Stimulated activated CD8-positive, alpha-beta memory T cell treated with anti-CD3 and anti-CD28 coated beads, Interleukin-15, amount 100 ng/mL, for 24 hours (primary cell): ENCODE measurements at regions not wholly inside any gene's neighbourhood (a gene's known extent, or its start where the extent isn't known, plus 50 kb on each side); places are given as distances from the start of the nearest gene placed in this dataset.
"Not testable (repeated sequence)": the region's sequence is repeated elsewhere in the genome, so short reads cannot be mapped to it uniquely, and the experiment has no call there.

ENCODE experiments used
- DNase-seq: peaks from one replicate; pipeline ENCODE4 v3.0.0-alpha.2; 2020; ENCODE audit warnings: low read depth

DNA sequence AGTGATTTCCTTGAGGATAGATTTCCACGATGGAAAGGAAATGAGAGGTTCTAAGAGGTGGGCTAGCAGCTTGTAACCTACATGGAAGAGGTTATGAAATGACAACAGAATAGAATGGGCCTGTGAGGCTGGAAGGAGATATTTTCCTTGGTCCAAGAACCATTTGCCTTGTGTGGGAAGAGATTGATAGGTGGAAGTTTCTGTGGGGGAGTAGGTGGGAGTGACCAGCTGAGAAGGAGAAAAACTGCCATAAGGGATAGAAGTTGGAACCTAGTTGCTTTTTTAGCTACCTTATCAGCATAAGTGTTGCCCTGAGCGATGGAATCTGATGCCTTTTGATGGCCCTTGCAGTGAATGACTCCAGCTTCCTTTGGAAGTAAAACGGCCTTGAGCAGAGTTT is 60.4 kb upstream of the NAA35 start:
- not testable (repeated sequence) for DNase-seq

DNA sequence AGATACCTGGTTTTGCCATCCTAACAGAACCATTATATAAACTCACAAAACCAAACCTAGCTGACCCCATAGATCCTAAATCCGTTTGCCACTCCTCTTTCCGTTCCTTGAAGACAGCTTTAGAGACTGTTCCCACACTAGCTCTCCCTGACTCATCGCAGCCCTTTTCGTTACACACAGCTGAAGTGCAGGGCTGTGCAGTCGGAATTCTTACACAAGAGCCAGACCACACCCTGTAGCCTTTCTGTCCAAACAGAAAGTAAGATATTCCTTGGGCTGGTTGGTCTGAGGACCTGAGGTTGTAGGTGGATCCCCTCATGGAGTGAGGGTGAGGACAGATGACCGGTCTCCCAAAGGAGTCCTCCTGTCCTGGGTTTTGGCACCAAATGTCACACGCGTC is 56.7 kb upstream of the NAA35 start:
- DNase-seq: no peak

DNA sequence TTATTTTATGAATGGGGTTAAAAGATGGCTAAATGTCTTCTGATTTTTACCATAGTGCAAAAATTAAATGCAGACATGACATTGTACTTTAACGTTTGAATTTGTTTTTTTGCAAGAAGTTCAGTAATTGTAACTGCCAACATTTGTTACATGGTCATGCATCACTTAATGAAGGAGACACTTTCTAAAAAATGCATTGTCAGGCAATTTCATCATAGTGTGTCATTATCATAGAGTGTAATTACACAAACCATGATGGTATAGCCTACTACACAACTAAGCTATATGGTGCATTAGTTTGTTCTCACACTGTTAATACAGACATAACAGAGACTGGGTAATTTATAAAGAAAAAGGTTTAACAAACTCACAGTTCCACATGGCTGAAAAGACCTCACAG is 50.0 kb upstream of the NAA35 start:
- no peak for DNase-seq
